Spinal cord (tissue), 9 donors: ENCODE measurements at regions not wholly inside any gene's neighbourhood (a gene's known extent, or its start where the extent isn't known, plus 50 kb on each side); places are given as distances from the start of the nearest gene placed in this dataset.
"Not testable (repeated sequence)": the region's sequence is repeated elsewhere in the genome, so short reads cannot be mapped to it uniquely, and the experiment has no call there.

Experiments used
- DNase-seq, 6 donors: peaks; one replicate each; pipeline versions ENCODE4 v3.0.0 to v3.0.0-alpha.2; 2013 to 2015; ENCODE audit warnings: low spot score in 6 of 6, low read depth in 4 of 6
- H3K27ac ChIP-seq: one replicate; pipeline ENCODE4 v1.5.1; 2013; ENCODE audit warnings: low read depth, low read length, control low read depth
- H3K27me3 ChIP-seq: one replicate; pipeline ENCODE4 v1.6.1; 2013; ENCODE audit warnings: low read length; ENCODE audit not compliant: control insufficient read depth, insufficient read depth
- H3K36me3 ChIP-seq: one replicate; pipeline ENCODE4 v1.6.1; 2013; ENCODE audit warnings: low read length; ENCODE audit not compliant: control insufficient read depth, insufficient read depth
- H3K4me1 ChIP-seq: one replicate; pipeline ENCODE4 v1.6.1; 2013; ENCODE audit warnings: low read length; ENCODE audit not compliant: control insufficient read depth, insufficient read depth
- H3K4me3 ChIP-seq: one replicate; pipeline ENCODE4 v1.5.1; 2013; ENCODE audit warnings: low read depth, low read length, control low read depth
- H3K9me3 ChIP-seq: one replicate; pipeline ENCODE4 v1.6.1; 2013; ENCODE audit warnings: low read length; ENCODE audit not compliant: control insufficient read depth, insufficient read depth
- WGBS: methylation state at CpG from one replicate; pipeline ENCODE4 v1.1.5; 2013; ENCODE audit warnings: missing lambda C conversion rate; ENCODE audit not compliant: insufficient coverage; 5-methylcytosine and 5-hydroxymethylcytosine counted together
- donor health status: healthy.

DNA sequence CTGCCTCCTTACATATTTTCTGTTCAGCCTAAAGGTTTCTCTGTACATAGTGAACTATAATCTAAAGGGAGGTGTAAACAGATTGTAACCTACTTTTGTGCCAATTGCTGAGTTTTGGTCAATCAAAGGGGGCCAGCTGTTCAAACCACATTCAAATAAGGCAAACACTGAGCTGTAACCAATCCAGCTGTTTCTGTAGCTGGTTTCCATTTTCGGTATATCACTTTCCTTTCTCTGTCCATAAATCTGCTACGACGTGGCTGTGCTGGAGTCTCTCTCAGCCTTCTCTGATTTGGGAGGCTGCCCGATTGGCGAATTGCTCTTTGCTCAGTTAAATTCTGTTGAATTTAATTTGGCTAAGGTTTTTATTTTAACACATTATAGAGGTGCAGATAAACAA, 790.1 kb upstream of the TPTE start:
- not testable (repeated sequence) for H3K36me3 ChIP-seq, H3K4me3 ChIP-seq, H3K4me1 ChIP-seq, H3K27ac ChIP-seq, H3K27me3 ChIP-seq, DNase-seq
- WGBS, result 65% methylated on average over 5 of the region's 5 CpGs
- peaks cover 12% of the 10 kb centered on the region for H3K9me3 ChIP-seq

GRCh38 chr21:9732605-9733004, 788.8 kb upstream of the TPTE start:
- not testable (repeated sequence) for H3K27me3 ChIP-seq, H3K4me3 ChIP-seq, H3K27ac ChIP-seq, DNase-seq, H3K9me3 ChIP-seq, H3K36me3 ChIP-seq, H3K4me1 ChIP-seq
- 50% methylated on average over 2 of the region's 3 CpGs for WGBS

GRCh38 chr21:9733761-9734558, 787.4 kb upstream of the TPTE start:
- not testable (repeated sequence) for DNase-seq, H3K36me3 ChIP-seq, H3K27ac ChIP-seq, H3K27me3 ChIP-seq, H3K4me1 ChIP-seq, H3K4me3 ChIP-seq
- 59% methylated on average over 2 of the region's 6 CpGs for WGBS
- H3K9me3 ChIP-seq, result peaks cover 11% of the 10 kb centered on the region

GRCh38 chr21:9735421-9735961, 785.9 kb upstream of the TPTE start:
- H3K27ac ChIP-seq, result no peak overlapping the region
- H3K4me3 ChIP-seq, result no peak overlapping the region
- no peaks in the 10 kb centered on the region for H3K27me3 ChIP-seq
- no peaks in the 10 kb centered on the region for H3K36me3 ChIP-seq
- H3K4me1 ChIP-seq, result no peaks in the 10 kb centered on the region
- peaks cover 14% of the 10 kb centered on the region for H3K9me3 ChIP-seq
- no peak for DNase-seq
- WGBS, result 57% methylated on average over 21 of the region's 21 CpGs

GRCh38 chr21:9737301-9737700, 784.1 kb upstream of the TPTE start:
- not testable (repeated sequence) for H3K4me3 ChIP-seq, H3K27ac ChIP-seq, DNase-seq, H3K27me3 ChIP-seq, H3K4me1 ChIP-seq, H3K36me3 ChIP-seq
- 76% methylated on average over 2 of the region's 2 CpGs for WGBS
- peaks cover 14% of the 10 kb centered on the region for H3K9me3 ChIP-seq

- not testable (repeated sequence) for H3K4me1 ChIP-seq, H3K27ac ChIP-seq, H3K27me3 ChIP-seq, H3K4me3 ChIP-seq, H3K36me3 ChIP-seq, DNase-seq
- peaks cover 14% of the 10 kb centered on the region for H3K9me3 ChIP-seq
- 31% methylated on average over 5 of the region's 5 CpGs for WGBS
Measured at GRCh38 chr21:9737871-9738515, 783.4 kb upstream of the TPTE start.

GRCh38 chr21:9738527-9738926, 782.9 kb upstream of the TPTE start:
- Histone ChIP-seq H3K27ac (no peak overlapping the region), H3K36me3 (no peaks in the 10 kb centered on the region), H3K9me3 (peaks cover 14% of the 10 kb centered on the region), H3K4me1 (no peaks in the 10 kb centered on the region), H3K27me3 (no peaks in the 10 kb centered on the region), H3K4me3 (no peak overlapping the region)
- no peak for DNase-seq
- WGBS, result 67% methylated on average over 1 of the region's 2 CpGs

DNA sequence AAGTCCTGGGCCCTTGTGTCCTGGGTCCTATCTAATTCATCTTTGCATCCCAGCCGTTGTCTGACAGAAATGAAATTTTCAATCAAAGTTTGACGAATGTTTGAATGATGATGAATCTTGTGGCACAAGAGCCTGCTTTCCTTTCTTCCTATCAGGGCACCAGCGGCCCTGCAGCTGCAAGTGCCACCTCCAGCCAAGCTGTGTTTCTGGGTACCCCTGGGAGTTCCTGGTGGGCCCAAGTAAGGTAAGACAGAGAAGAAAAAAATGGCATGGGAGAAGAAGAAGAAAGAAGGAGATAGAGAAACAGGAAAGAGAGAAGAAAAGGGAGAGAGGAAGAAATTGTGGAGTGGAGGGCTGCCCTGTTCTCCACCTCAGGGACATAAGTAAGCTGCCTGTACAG, 782.1 kb upstream of the TPTE start:
- Histone ChIP-seq H3K27ac (no peak overlapping the region), H3K27me3 (no peaks in the 10 kb centered on the region), H3K4me1 (no peaks in the 10 kb centered on the region), H3K4me3 (no peak overlapping the region), H3K36me3 (no peaks in the 10 kb centered on the region), H3K9me3 (peaks cover 17% of the 10 kb centered on the region)
- DNase-seq, result no peak
- 46% methylated on average over 2 of the region's 3 CpGs for WGBS

DNA sequence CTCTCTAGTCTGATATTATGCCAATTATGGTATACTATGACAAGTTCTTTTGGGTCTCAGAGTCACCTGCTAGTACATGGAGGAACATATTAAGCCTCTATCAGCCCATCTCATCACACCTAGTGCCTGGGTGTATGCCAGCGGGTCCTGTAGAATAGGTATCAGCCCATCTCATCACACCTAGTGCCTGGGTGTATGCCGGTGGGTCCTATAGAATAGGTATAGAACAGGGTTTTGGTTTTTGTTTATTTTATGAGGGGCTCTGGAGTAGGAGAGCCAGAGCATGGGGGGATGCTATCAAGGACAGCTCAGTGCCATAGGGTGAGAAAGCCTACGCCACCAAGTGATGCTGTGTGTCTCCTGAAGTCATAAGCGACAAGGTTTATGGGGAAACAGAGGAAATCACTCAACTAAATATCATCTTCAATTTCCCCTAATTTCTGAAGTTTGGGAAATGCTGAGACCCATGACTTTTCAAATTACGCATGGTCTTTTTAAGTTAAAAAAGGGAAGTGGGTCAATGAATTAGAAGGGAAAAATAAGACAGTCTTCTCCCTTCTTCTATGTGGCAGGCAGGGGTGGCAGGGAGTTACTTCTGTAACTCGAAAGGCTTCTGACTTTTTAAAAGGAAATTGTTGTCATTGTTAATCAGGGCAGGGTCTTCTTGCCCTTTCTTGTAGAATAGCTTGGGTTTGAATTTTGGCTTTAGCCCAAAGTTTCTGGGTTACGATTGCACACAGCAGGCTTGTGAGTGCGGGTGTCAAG, 781.0 kb upstream of the TPTE start:
- H3K4me1 ChIP-seq, H3K36me3 ChIP-seq, DNase-seq, H3K4me3 ChIP-seq, H3K27ac ChIP-seq, H3K27me3 ChIP-seq: not testable (repeated sequence)
- 20% methylated on average over 1 of the region's 8 CpGs for WGBS
- H3K9me3 ChIP-seq, result peaks cover 16% of the 10 kb centered on the region
